WTC11 (cell line): ENCODE measurements at regions not wholly inside any gene's neighbourhood (a gene's known extent, or its start where the extent isn't known, plus 50 kb on each side); places are given as distances from the start of the nearest gene placed in this dataset.

Source experiments
- ATAC-seq: fragments of 200-7000 bp; cut with Tn5 transposase; 2 replicates; pipeline ENCODE4 v1.10.0; 2021; ENCODE audit warnings: mild to moderate bottlenecking, moderate library complexity
- CTCF ChIA-PET: fragments of 300-600 bp; sonication (Branson Sonifier 250); formaldehyde crosslinking; loops from one replicate; lab custom pipeline; 2021; ENCODE audit warnings: antibody characterized with exemption; lab: Charles Lee
- POLR2A ChIA-PET: fragments of 350-600 bp; sonication (Branson Sonifier 250); formaldehyde crosslinking; loops from one replicate; lab custom pipeline; 2021; ENCODE audit warnings: antibody characterized with exemption; lab: Charles Lee
- DNase-seq: peaks from one replicate; pipeline ENCODE4 v3.0.0; 2021; ENCODE audit warnings: low spot score
- H3K27ac Mint-ChIP-seq: 2 replicates; pipeline ENCODE4 v1.8.0; 2021; ENCODE audit warnings: mixed read lengths
- H3K27me3 Mint-ChIP-seq: 2 replicates; pipeline ENCODE4 v1.8.0; 2021; ENCODE audit warnings: low read depth, mild to moderate bottlenecking, moderate library complexity, mixed read lengths
- H3K36me3 Mint-ChIP-seq: 2 replicates; pipeline ENCODE4 v1.8.0; 2021; ENCODE audit warnings: mixed read lengths
- H3K4me1 Mint-ChIP-seq: 2 replicates; pipeline ENCODE4 v1.8.0; 2022; ENCODE audit warnings: mixed read lengths
- H3K4me3 Mint-ChIP-seq: 2 replicates; pipeline ENCODE4 v1.8.0; 2021; ENCODE audit warnings: mild to moderate bottlenecking, moderate library complexity, mixed read lengths
- H3K9me3 Mint-ChIP-seq: 2 replicates; pipeline ENCODE4 v1.8.0; 2021; ENCODE audit warnings: mixed read lengths
- ATF1 ChIP-seq: sonication (generic); formaldehyde crosslinking; IDR thresholded peaks from 2 replicates; pipeline ENCODE4 v1.8.1; 2023; ENCODE audit warnings: mild to moderate bottlenecking, moderate library complexity, missing genetic modification reagents
- ATF2 ChIP-seq: sonication (generic); formaldehyde crosslinking; IDR thresholded peaks from 2 replicates; pipeline ENCODE4 v1.8.1; 2022; ENCODE audit warnings: low read depth, missing genetic modification reagents, borderline replicate concordance
- CDX4 ChIP-seq: fragments of 250-450 bp; sonication (Bioruptor Pico); IDR thresholded peaks from 2 replicates; pipeline ENCODE4 v1.9.0; 2021; ENCODE audit warnings: moderate library complexity, mild to moderate bottlenecking, inconsistent platforms, borderline replicate concordance
- EMX1 ChIP-seq: fragments of 250-450 bp; sonication (Bioruptor Pico); IDR thresholded peaks from 2 replicates; pipeline ENCODE4 v1.8.0; 2021; ENCODE audit warnings: mild to moderate bottlenecking
- GRHL2 ChIP-seq: fragments of 250-450 bp; sonication (Bioruptor Pico); IDR thresholded peaks from 2 replicates; pipeline ENCODE4 v1.8.0; 2022; ENCODE audit warnings: mild to moderate bottlenecking, moderate library complexity; ENCODE audit not compliant: insufficient replicate concordance, severe bottlenecking
- IRF2 ChIP-seq: sonication (generic); formaldehyde crosslinking; IDR thresholded peaks from 2 replicates; pipeline ENCODE4 v1.8.0; 2022; ENCODE audit warnings: low read depth, missing genetic modification reagents, borderline replicate concordance
- JUN ChIP-seq: sonication (generic); formaldehyde crosslinking; IDR thresholded peaks from 2 replicates; pipeline ENCODE4 v1.8.0; 2023; ENCODE audit warnings: mild to moderate bottlenecking, missing genetic modification reagents
- KAT7 ChIP-seq: sonication (generic); formaldehyde crosslinking; IDR thresholded peaks from 2 replicates; pipeline ENCODE4 v1.8.1; 2023; ENCODE audit warnings: missing genetic modification reagents, mild to moderate bottlenecking, borderline replicate concordance
- NFATC4 ChIP-seq: fragments of 250-450 bp; sonication (Bioruptor Pico); IDR thresholded peaks from 2 replicates; pipeline ENCODE4 v1.9.0; 2021; ENCODE audit warnings: mild to moderate bottlenecking
- PRDM15 ChIP-seq: sonication (generic); formaldehyde crosslinking; IDR thresholded peaks from 2 replicates; pipeline ENCODE4 v1.8.0; 2022; ENCODE audit warnings: missing genetic modification reagents
- PREB ChIP-seq: sonication (generic); formaldehyde crosslinking; IDR thresholded peaks from 2 replicates; pipeline ENCODE4 v1.8.1; 2022; ENCODE audit warnings: mild to moderate bottlenecking, missing genetic modification reagents, moderate library complexity, borderline replicate concordance
- RELA ChIP-seq: sonication (generic); formaldehyde crosslinking; IDR thresholded peaks from 2 replicates; pipeline ENCODE4 v1.8.1; 2022; ENCODE audit warnings: missing genetic modification reagents, mild to moderate bottlenecking, borderline replicate concordance
- RORB ChIP-seq: fragments of 250-450 bp; sonication (Bioruptor Pico); IDR thresholded peaks from 2 replicates; pipeline ENCODE4 v1.9.0; 2021; ENCODE audit warnings: mild to moderate bottlenecking
- SMAD4 ChIP-seq: sonication (generic); formaldehyde crosslinking; IDR thresholded peaks from 2 replicates; pipeline ENCODE4 v1.8.0; 2022; ENCODE audit warnings: mild to moderate bottlenecking, missing genetic modification reagents
- TEAD4 ChIP-seq: sonication (generic); formaldehyde crosslinking; IDR thresholded peaks from 2 replicates; pipeline ENCODE4 v1.8.0; 2022; ENCODE audit warnings: mild to moderate bottlenecking, missing genetic modification reagents
- ZNF121 ChIP-seq: sonication (generic); formaldehyde crosslinking; IDR thresholded peaks from 2 replicates; pipeline ENCODE4 v1.8.0; 2023; ENCODE audit warnings: missing genetic modification reagents
- ZNF263 ChIP-seq: sonication (generic); formaldehyde crosslinking; IDR thresholded peaks from 2 replicates; pipeline ENCODE4 v1.8.1; 2022; ENCODE audit warnings: low read depth, mild to moderate bottlenecking, moderate library complexity, missing genetic modification reagents
- ZNF416 ChIP-seq: fragments of 250-450 bp; sonication (Bioruptor Pico); IDR thresholded peaks from 2 replicates; pipeline ENCODE4 v1.9.0; 2021; ENCODE audit warnings: mild to moderate bottlenecking, inconsistent platforms
- ZNF532 ChIP-seq: fragments of 250-450 bp; sonication (Bioruptor Pico); IDR thresholded peaks from 2 replicates; pipeline ENCODE4 v1.9.0; 2021; ENCODE audit warnings: mild to moderate bottlenecking, borderline replicate concordance

- DNase-seq (no peak), ATAC-seq (no peak)
- H3K27me3 Mint-ChIP-seq, result no peaks in the 10 kb centered on the region
- ChIA-PET CTCF (no interaction called here), POLR2A (no interaction called here)
- H3K4me1 Mint-ChIP-seq, result peaks cover 7% of the 10 kb centered on the region
- 0 out of 2 replicates have a peak, but pooled peaks cover 3% of the 10 kb centered on the region for H3K36me3 Mint-ChIP-seq
- no peak overlapping the region for H3K27ac Mint-ChIP-seq
- H3K4me3 Mint-ChIP-seq, result no peak overlapping the region
- TF ChIP-seq KAT7 (CRISPR knock-in tag) (no peak), ATF2 (no peak), TEAD4 (CRISPR knock-in tag) (no peak), JUN (CRISPR knock-in tag) (no peak), IRF2 (CRISPR knock-in tag) (no peak), ATF1 (CRISPR knock-in tag) (no peak), CDX4 (CRISPR knock-in tag) (no peak), ZNF263 (no peak), ZNF532 (CRISPR knock-in tag) (no peak), SMAD4 (CRISPR knock-in tag) (no peak), PREB (CRISPR knock-in tag) (no peak), NFATC4 (CRISPR knock-in tag) (no peak), PRDM15 (CRISPR knock-in tag) (no peak), RORB (CRISPR knock-in tag) (no peak), ZNF416 (CRISPR knock-in tag) (no peak), ZNF121 (no peak), EMX1 (CRISPR knock-in tag) (no peak), RELA (CRISPR knock-in tag) (no peak), GRHL2 (CRISPR knock-in tag) (no peak)
- peaks cover 29% of the 10 kb centered on the region for H3K9me3 Mint-ChIP-seq
Observed at GRCh38 chr7:51539840-51540239, 223.2 kb upstream of the COBL start.
